HG03457 (cell line): ENCODE measurements at regions not wholly inside any gene's neighbourhood (a gene's known extent, or its start where the extent isn't known, plus 50 kb on each side); places are given as distances from the start of the nearest gene placed in this dataset.

Experiments
- ATAC-seq: cut with Tn5 transposase; IDR thresholded peaks from one replicate; pipeline ENCODE4 v1.9.1; 2021; ENCODE audit warnings: moderate number of reproducible peaks; ENCODE audit not compliant: unreplicated experiment

- ATAC-seq: no peak
These were observed 485.2 kb upstream of the KIF2A start for GRCh38 chr5:61820836-61821235.

- no peak for ATAC-seq
These were observed 484.4 kb upstream of the KIF2A start for GRCh38 chr5:61821561-61821960.

- no peak for ATAC-seq
These were observed 483.4 kb upstream of the KIF2A start for GRCh38 chr5:61822584-61822983.

- ATAC-seq: no peak
These were observed 482.9 kb upstream of the KIF2A start for GRCh38 chr5:61823065-61823464.

GRCh38 chr5:61823781-61824180 lies 482.2 kb upstream of the KIF2A start:
- ATAC-seq: no peak

GRCh38 chr5:61824396-61824795 lies 481.6 kb upstream of the KIF2A start:
- no peak for ATAC-seq

- ATAC-seq: no peak
These were observed 478.5 kb upstream of the KIF2A start for GRCh38 chr5:61827445-61827975.

- no peak for ATAC-seq
These were observed 477.1 kb upstream of the KIF2A start for GRCh38 chr5:61828856-61829255.

- ATAC-seq: no peak
These were observed 474.3 kb upstream of the KIF2A start for GRCh38 chr5:61831736-61832135.

GRCh38 chr5:61837788-61838187 lies 468.2 kb upstream of the KIF2A start:
- no peak for ATAC-seq

GRCh38 chr5:61840361-61840760 lies 465.6 kb upstream of the KIF2A start:
- no peak for ATAC-seq

- ATAC-seq: no peak
These were observed 463.2 kb upstream of the KIF2A start for GRCh38 chr5:61842840-61843239.

GRCh38 chr5:61850696-61851095 lies 455.3 kb upstream of the KIF2A start:
- no peak for ATAC-seq

GRCh38 chr5:61854531-61854930 lies 451.5 kb upstream of the KIF2A start:
- no peak for ATAC-seq

GRCh38 chr5:61860978-61861377 lies 445.0 kb upstream of the KIF2A start:
- ATAC-seq: no peak

GRCh38 chr5:61866930-61867329 lies 439.1 kb upstream of the KIF2A start:
- ATAC-seq: peak; percentile 78

- no peak for ATAC-seq
These were observed 436.7 kb upstream of the KIF2A start for GRCh38 chr5:61869333-61869732.

- no peak for ATAC-seq
These were observed 427.5 kb upstream of the KIF2A start for GRCh38 chr5:61878471-61878870.

- no peak for ATAC-seq
These were observed 424.1 kb upstream of the KIF2A start for GRCh38 chr5:61881821-61882487.

- ATAC-seq: no peak
These were observed 423.0 kb upstream of the KIF2A start for GRCh38 chr5:61882901-61883500.

- no peak for ATAC-seq
These were observed 421.7 kb upstream of the KIF2A start for GRCh38 chr5:61884252-61884855.

- no peak for ATAC-seq
These were observed 419.8 kb upstream of the KIF2A start for GRCh38 chr5:61886214-61886613.
